Muscle of back (tissue), 3 donors: ENCODE measurements at regions not wholly inside any gene's neighbourhood (a gene's known extent, or its start where the extent isn't known, plus 50 kb on each side); places are given as distances from the start of the nearest gene placed in this dataset.
"Not testable (repeated sequence)": the region's sequence is repeated elsewhere in the genome, so short reads cannot be mapped to it uniquely, and the experiment has no call there.

Source experiments
- DNase-seq, 3 donors: peaks; one replicate each; pipeline versions ENCODE4 v3.0.0 to v3.0.0-alpha.2; 2013

- DNase-seq: no peak
These were observed 322.7 kb upstream of the NOX3 start for GRCh38 chr6:155778336-155778735.

- no peak for DNase-seq
These were observed 316.2 kb upstream of the NOX3 start for GRCh38 chr6:155771822-155772221.

- DNase-seq: no peak
These were observed 315.2 kb upstream of the NOX3 start for GRCh38 chr6:155770856-155771255.

GRCh38 chr6:155770313-155770712, 314.7 kb upstream of the NOX3 start:
- DNase-seq: no peak

GRCh38 chr6:155765275-155766194, 309.9 kb upstream of the NOX3 start:
- peak in 1 of 3 donors; percentile 24 for DNase-seq

GRCh38 chr6:155762649-155763048, 307.0 kb upstream of the NOX3 start:
- no peak for DNase-seq

- DNase-seq: no peak
These were observed 299.8 kb upstream of the NOX3 start for GRCh38 chr6:155755452-155755851.

GRCh38 chr6:155748778-155749177, 293.1 kb upstream of the NOX3 start:
- not testable (repeated sequence) for DNase-seq

- DNase-seq: no peak
These were observed 291.9 kb upstream of the NOX3 start for GRCh38 chr6:155747491-155747890.

GRCh38 chr6:155740781-155741399, 285.3 kb upstream of the NOX3 start:
- DNase-seq: no peak

GRCh38 chr6:155738602-155739105, 283.0 kb upstream of the NOX3 start:
- DNase-seq: no peak

- DNase-seq: no peak
These were observed 261.7 kb upstream of the NOX3 start for GRCh38 chr6:155717374-155717773.

GRCh38 chr6:155710704-155711103, 255.1 kb upstream of the NOX3 start:
- DNase-seq: no peak

- DNase-seq: no peak
These were observed 253.6 kb upstream of the NOX3 start for GRCh38 chr6:155709262-155709661.

GRCh38 chr6:155708100-155708499, 252.5 kb upstream of the NOX3 start:
- DNase-seq: no peak

GRCh38 chr6:155706806-155707205, 251.2 kb upstream of the NOX3 start:
- DNase-seq: no peak

- no peak for DNase-seq
These were observed 250.7 kb upstream of the NOX3 start for GRCh38 chr6:155706341-155706740.

GRCh38 chr6:155701342-155701741, 245.7 kb upstream of the NOX3 start:
- DNase-seq: no peak

GRCh38 chr6:155695495-155695894, 239.9 kb upstream of the NOX3 start:
- no peak for DNase-seq

GRCh38 chr6:155694419-155694790, 238.8 kb upstream of the NOX3 start:
- DNase-seq: no peak

- no peak for DNase-seq
These were observed 238.2 kb upstream of the NOX3 start for GRCh38 chr6:155693573-155694418.

GRCh38 chr6:155690820-155691219, 235.2 kb upstream of the NOX3 start:
- DNase-seq: no peak
